ENCODE measurements at regions not wholly inside any gene's neighbourhood (a gene's known extent, or its start where the extent isn't known, plus 50 kb on each side); places are given as distances from the start of the nearest gene placed in this dataset.

- H3K9me3 ChIP-seq (ENCODE audit: low read depth, low read length), result no peaks in the 10 kb centered on the region
- H3K4me3 ChIP-seq (ENCODE audit: low read length), result no peak overlapping the region
- H3K27me3 ChIP-seq (ENCODE audit: insufficient read depth, low read length), result no peaks in the 10 kb centered on the region
- no peaks in the 10 kb centered on the region for H3K4me1 ChIP-seq (ENCODE audit: insufficient read depth, low read length)
Observed at GRCh38 chr19:29016353-29016752, 196.6 kb downstream of the UQCRFS1 start.

DNA sequence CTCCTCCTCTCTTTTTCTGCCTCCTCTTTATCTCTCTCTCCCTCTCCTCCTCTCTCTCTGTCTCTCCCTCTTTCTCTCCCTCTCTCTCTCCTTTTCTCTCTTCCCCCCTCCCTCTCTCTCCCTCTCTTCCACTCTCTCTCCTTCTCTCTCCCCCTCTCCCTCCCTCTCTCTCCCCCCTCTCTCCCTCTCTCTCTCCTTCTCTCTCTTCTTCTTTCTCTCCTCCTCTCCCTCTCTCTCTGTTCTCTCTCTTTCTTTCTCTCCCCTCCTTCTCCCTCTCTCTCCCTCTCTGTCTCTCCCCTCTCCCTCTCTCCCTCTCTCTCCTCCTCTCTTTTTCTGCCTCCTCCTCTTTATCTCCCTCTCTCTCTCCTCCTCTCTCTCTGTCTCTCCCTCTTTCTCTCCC, 197.4 kb downstream of the UQCRFS1 start:
- Histone ChIP-seq H3K4me3 (ENCODE audit: low read length) (no peak overlapping the region), H3K4me1 (ENCODE audit: insufficient read depth, low read length) (no peaks in the 10 kb centered on the region), H3K27me3 (ENCODE audit: insufficient read depth, low read length) (no peaks in the 10 kb centered on the region), H3K9me3 (ENCODE audit: low read depth, low read length) (no peaks in the 10 kb centered on the region)

DNA sequence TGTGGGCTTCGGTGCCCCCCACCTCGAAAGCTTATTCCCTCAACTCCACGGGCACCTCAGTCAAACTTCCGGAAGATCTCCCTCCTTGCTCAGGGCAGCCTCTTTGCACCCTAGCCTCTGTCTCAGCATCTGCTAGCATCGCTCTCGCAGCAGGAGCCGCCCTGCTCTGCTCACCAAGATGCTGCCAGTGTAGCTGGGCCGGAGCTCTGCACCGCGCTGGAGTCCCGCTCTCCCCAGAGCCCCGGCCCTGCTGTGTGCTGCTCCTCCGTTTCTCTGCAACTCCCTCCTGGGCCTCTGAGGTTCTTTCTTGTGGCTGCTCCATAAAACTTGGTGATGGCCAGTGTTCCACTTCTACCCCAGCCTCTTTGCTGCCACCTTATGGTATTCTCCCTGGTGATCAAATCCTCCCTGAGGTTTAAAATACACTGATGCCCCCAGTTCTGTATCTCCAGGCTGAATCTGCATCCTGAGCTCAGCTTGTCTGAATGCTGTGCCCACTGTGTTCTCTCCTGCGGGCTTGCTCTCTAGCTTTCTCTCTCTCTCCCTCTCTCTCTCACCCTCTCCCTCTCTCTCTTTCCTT, 198.0 kb downstream of the UQCRFS1 start:
- Histone ChIP-seq H3K27me3 (ENCODE audit: insufficient read depth, low read length) (no peaks in the 10 kb centered on the region), H3K4me1 (ENCODE audit: insufficient read depth, low read length) (no peaks in the 10 kb centered on the region), H3K9me3 (ENCODE audit: low read depth, low read length) (no peaks in the 10 kb centered on the region), H3K4me3 (ENCODE audit: low read length) (no peak overlapping the region)

- no peaks in the 10 kb centered on the region for H3K9me3 ChIP-seq (ENCODE audit: low read depth, low read length)
- H3K4me3 ChIP-seq (ENCODE audit: low read length), result no peak overlapping the region
- no peaks in the 10 kb centered on the region for H3K27me3 ChIP-seq (ENCODE audit: insufficient read depth, low read length)
- H3K4me1 ChIP-seq (ENCODE audit: insufficient read depth, low read length), result no peaks in the 10 kb centered on the region
Observed at GRCh38 chr19:29013988-29014387, 199.0 kb downstream of the UQCRFS1 start.

DNA sequence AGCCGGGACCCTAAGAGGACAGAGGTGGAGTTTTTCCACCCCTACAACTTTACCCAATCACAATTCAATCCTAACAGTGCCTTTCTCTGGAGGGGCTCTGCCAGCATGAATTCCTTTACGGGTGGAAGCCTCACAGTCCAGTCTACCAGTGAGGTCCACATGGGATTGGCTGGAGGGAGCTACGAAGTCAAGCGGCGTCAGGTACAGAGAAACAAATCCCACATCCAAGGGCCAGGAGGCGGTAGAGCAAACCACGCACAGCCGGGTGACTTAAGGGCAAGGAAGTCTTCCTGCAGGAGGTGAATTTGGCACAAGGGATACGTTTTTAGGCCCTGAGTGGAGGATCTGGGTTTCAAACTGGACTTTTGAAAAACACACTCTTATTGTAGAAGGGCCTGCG, 199.6 kb downstream of the UQCRFS1 start:
- Histone ChIP-seq H3K4me3 (ENCODE audit: low read length) (no peak overlapping the region), H3K4me1 (ENCODE audit: insufficient read depth, low read length) (no peaks in the 10 kb centered on the region), H3K27me3 (ENCODE audit: insufficient read depth, low read length) (no peaks in the 10 kb centered on the region), H3K9me3 (ENCODE audit: low read depth, low read length) (no peaks in the 10 kb centered on the region)

- Histone ChIP-seq H3K4me1 (ENCODE audit: insufficient read depth, low read length) (no peaks in the 10 kb centered on the region), H3K4me3 (ENCODE audit: low read length) (no peak overlapping the region), H3K27me3 (ENCODE audit: insufficient read depth, low read length) (no peaks in the 10 kb centered on the region), H3K9me3 (ENCODE audit: low read depth, low read length) (no peaks in the 10 kb centered on the region)
Observed at GRCh38 chr19:29012457-29012856, 200.5 kb downstream of the UQCRFS1 start.

GRCh38 chr19:29010276-29010675, 202.7 kb downstream of the UQCRFS1 start:
- no peaks in the 10 kb centered on the region for H3K9me3 ChIP-seq (ENCODE audit: low read depth, low read length)
- no peaks in the 10 kb centered on the region for H3K4me1 ChIP-seq (ENCODE audit: insufficient read depth, low read length)
- no peak overlapping the region for H3K4me3 ChIP-seq (ENCODE audit: low read length)
- no peaks in the 10 kb centered on the region for H3K27me3 ChIP-seq (ENCODE audit: insufficient read depth, low read length)

DNA sequence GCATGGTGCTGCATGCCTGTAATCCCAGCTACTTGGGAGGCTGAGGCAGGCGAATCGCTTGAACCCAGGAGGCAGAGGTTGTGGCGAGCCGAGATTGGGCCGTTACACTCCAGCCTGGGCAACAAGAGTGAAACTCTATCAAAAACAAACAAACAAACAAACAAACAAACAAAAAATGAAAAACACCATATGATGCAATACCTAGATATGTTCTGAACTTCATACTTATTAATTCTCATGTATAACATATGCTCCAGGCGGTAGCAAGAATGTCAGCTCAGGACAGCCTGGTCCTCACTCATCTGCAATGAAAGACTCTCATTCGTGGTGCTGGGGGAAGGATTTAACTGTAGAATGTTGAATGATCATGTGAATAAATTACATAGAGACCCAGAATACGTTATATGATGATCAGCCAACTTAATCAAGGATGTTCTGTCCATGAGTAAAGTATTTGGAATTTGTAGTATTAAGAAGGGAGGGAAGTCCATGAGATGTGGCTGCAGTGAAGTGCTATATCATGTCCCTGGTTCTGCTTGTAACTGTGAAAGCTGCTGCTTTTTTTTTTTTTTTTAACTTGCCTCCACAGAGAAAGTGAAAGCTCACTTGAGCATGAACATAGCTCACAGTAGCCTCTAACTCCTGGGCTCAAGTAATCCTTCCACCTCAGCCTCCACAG, 206.8 kb downstream of the UQCRFS1 start:
- no peaks in the 10 kb centered on the region for H3K27me3 ChIP-seq (ENCODE audit: insufficient read depth, low read length)
- no peak overlapping the region for H3K4me3 ChIP-seq (ENCODE audit: low read length)
- no peaks in the 10 kb centered on the region for H3K4me1 ChIP-seq (ENCODE audit: insufficient read depth, low read length)
- H3K9me3 ChIP-seq (ENCODE audit: low read depth, low read length), result no peaks in the 10 kb centered on the region

DNA sequence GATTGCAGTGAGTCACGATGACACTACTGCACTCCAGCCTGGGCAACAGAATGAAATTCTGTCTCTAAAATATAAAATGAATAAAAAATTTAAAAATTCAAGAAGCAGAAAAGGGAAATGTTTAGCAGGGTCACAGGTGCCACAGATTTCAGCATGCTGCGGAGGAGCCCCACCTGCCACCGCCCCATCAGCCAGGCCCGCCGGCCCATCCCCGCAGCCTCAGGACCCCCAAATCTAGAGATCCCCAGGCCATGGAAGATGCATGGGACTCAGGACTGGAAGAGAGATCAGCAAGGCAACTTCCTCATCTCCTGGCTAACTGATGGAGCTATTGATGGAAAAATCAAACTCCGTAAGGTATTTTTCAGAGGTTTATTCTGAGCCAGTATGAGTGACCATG, 208.2 kb downstream of the UQCRFS1 start:
- Histone ChIP-seq H3K4me1 (ENCODE audit: insufficient read depth, low read length) (no peaks in the 10 kb centered on the region), H3K4me3 (ENCODE audit: low read length) (no peak overlapping the region), H3K9me3 (ENCODE audit: low read depth, low read length) (no peaks in the 10 kb centered on the region), H3K27me3 (ENCODE audit: insufficient read depth, low read length) (no peaks in the 10 kb centered on the region)

DNA sequence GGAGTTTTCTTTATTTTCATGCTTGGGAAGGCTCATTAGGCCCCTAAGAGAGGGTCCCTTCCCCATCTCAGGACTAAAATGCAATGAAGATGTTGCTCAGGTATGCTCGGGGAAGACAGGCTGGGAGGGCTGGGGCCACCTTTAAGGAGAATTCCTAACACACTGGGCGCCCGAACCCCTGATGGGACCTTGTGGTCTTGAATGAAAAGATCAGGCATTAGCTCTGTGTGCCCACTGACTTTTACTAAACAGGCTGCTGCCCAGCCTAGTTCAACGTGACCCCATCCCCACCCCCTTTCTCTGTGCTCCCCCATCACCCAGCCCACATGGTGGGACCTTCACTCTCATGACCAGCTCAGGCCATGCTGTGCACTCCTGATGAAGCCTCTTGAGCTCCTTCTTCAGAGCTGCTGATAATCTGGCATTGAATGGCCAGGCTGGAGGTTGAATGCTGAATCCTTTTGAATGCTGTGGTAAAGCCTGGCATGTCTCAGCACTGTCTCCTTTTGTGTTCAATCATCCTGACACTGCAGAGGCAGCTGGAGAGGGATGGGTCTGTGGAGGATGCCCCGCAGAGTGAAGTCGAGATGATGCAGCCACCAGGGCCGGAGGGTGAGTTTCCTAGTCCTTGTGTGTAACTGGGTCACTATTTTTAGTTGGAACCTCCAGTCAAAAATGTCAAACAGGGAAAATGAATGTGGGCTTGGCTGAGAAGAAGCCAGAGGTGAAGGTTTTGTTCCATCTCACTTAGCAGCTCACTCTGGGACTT, 209.1 kb downstream of the UQCRFS1 start:
- Histone ChIP-seq H3K27me3 (ENCODE audit: insufficient read depth, low read length) (no peaks in the 10 kb centered on the region), H3K9me3 (ENCODE audit: low read depth, low read length) (no peaks in the 10 kb centered on the region), H3K4me3 (ENCODE audit: low read length) (no peak overlapping the region), H3K4me1 (ENCODE audit: insufficient read depth, low read length) (no peaks in the 10 kb centered on the region)

DNA sequence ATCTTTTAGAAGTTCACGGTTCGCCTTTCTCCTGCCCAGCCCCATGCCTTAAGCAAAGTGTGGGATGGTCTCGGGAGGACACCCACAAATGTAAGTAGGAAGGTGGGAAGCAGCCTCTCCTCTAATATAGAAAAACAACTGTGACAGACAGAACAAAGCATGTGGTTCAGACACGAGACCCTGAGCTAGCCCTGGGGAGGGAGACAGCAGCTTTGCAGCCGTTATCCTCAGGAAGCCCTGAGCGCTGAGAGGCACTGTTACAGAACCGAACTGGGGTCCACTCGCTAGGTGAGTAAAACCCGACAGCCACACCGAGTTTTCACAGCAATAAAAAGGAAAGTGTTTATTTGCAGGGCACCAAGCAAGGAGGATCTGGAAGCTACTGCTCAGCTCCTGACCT, 210.6 kb downstream of the UQCRFS1 start:
- Histone ChIP-seq H3K4me3 (ENCODE audit: low read length) (no peak overlapping the region), H3K4me1 (ENCODE audit: insufficient read depth, low read length) (no peaks in the 10 kb centered on the region), H3K27me3 (ENCODE audit: insufficient read depth, low read length) (no peaks in the 10 kb centered on the region), H3K9me3 (ENCODE audit: low read depth, low read length) (no peaks in the 10 kb centered on the region)

- Histone ChIP-seq H3K9me3 (ENCODE audit: low read depth, low read length) (no peaks in the 10 kb centered on the region), H3K4me1 (ENCODE audit: insufficient read depth, low read length) (no peaks in the 10 kb centered on the region), H3K4me3 (ENCODE audit: low read length) (no peak overlapping the region), H3K27me3 (ENCODE audit: insufficient read depth, low read length) (no peaks in the 10 kb centered on the region)
Observed at GRCh38 chr19:29001597-29002245, 211.2 kb downstream of the UQCRFS1 start.

DNA sequence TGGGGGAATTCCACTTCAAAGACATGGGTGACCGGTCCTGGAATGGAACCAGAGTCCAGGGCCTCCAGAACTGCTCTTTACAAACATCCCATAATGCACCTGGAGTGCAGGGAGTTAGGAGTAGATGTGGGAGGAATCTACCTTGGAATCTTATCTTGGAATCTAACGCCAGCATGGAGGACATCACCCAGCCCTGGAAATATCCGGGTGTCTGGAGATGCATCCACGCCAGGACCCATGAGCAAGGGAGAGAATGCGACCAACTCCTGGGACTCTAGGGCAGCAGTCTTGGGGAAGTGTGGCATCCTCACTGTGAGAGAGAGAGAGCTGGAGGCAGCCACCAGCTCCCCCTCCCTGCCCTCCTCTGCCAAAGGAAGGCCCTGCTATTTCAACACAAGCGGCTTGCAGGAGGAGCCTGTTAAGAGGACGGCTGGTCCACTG, 211.8 kb downstream of the UQCRFS1 start:
- Histone ChIP-seq H3K4me1 (ENCODE audit: insufficient read depth, low read length) (no peaks in the 10 kb centered on the region), H3K27me3 (ENCODE audit: insufficient read depth, low read length) (no peaks in the 10 kb centered on the region), H3K4me3 (ENCODE audit: low read length) (no peak overlapping the region), H3K9me3 (ENCODE audit: low read depth, low read length) (no peaks in the 10 kb centered on the region)

DNA sequence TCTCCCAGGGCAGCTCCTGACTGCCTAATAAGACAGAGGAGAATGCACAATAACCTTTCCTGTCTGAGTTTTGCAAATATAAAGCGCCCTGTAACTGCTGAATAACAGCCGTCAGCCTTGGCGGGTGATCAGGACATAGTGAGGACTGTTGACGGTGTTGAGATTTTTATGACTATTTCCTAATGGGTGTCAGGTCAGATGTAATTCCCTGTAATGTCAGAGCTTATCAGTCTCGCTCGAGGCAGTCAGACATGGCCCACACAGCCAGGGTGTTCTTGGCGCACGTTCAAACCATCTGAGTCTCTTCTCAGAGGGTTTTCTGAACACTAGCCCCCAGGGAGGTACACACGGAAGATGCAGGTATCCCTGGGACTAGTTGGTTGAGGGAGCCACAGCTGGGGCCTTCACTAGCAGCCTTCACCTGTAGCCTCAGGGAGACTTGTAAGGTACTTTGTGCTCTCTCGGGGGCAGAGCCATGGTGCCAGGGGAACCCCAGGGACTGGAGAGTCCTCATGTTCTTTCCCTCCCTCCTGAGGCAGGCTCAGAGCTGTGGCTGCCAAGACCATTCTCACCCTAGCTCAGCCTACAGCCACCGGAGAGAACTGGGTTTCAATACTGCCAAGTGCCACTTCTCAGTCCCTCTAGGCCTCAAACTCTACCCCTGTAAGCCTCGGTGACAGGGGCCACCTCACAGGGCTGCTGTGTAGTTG, 213.1 kb downstream of the UQCRFS1 start:
- Histone ChIP-seq H3K9me3 (ENCODE audit: low read depth, low read length) (no peaks in the 10 kb centered on the region), H3K4me3 (ENCODE audit: low read length) (no peak overlapping the region), H3K27me3 (ENCODE audit: insufficient read depth, low read length) (no peaks in the 10 kb centered on the region), H3K4me1 (ENCODE audit: insufficient read depth, low read length) (no peaks in the 10 kb centered on the region)

- Histone ChIP-seq H3K9me3 (ENCODE audit: low read depth, low read length) (no peaks in the 10 kb centered on the region), H3K4me3 (ENCODE audit: low read length) (no peak overlapping the region), H3K4me1 (ENCODE audit: insufficient read depth, low read length) (no peaks in the 10 kb centered on the region), H3K27me3 (ENCODE audit: insufficient read depth, low read length) (no peaks in the 10 kb centered on the region)
Observed at GRCh38 chr19:28998974-28999373, 214.0 kb downstream of the UQCRFS1 start.

Data from mononuclear cell (primary cell).